ENCODE measurements at regions not wholly inside any gene's neighbourhood (a gene's known extent, or its start where the extent isn't known, plus 50 kb on each side); places are given as distances from the start of the nearest gene placed in this dataset.

DNA sequence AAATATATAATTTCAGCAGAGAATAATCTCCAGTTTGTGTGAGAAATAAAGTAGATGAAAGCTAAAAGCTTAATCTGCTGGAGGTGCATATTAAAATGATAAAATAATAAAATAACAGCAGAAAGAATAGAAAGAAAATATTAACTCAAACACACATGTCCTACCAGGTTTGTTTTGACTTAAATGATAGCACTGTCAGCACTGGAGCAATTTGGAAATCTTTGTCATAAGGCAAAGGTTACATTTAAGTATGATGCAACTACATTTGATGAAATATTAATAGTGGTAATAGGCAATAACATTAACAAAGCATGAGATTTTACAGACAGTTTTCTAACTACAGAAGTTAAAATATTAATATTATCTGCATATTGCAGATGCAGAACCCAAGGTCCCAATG lies 2380.1 kb downstream of the PCDH9 start:
- Histone ChIP-seq H3K9me3 (ENCODE audit: insufficient read depth, low read depth, low read length) (no peaks in the 10 kb centered on the region), H3K4me1 (ENCODE audit: insufficient read depth, low read length) (no peaks in the 10 kb centered on the region), H3K4me3 (ENCODE audit: low read length) (no peak overlapping the region), H3K27ac (ENCODE audit: low read length) (no peak overlapping the region), H3K9ac (ENCODE audit: low read depth, low read length) (no peak overlapping the region), H3K27me3 (ENCODE audit: insufficient read depth, low read length) (no peaks in the 10 kb centered on the region), H3K36me3 (ENCODE audit: insufficient read depth, low read depth, low read length) (no peaks in the 10 kb centered on the region)

DNA sequence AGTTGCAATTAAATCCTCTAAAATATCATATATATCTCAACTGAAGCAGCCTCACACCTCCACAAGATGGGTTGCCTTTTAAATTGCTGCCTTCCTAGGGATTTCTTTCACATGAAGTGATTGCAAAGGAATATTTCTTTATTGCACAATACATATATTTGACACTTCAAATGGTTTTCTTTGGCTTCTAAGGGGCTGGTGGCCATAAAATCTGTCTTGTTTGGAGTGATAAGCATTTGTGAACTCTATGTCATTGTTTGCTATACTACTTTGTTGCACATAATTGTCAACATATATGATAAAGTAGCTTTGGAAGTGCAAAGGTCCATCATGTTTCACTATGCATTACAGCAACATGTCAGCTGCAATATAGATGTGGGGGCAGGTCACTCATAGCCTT lies 2380.9 kb downstream of the PCDH9 start:
- Histone ChIP-seq H3K27me3 (ENCODE audit: insufficient read depth, low read length) (no peaks in the 10 kb centered on the region), H3K9ac (ENCODE audit: low read depth, low read length) (no peak overlapping the region), H3K4me1 (ENCODE audit: insufficient read depth, low read length) (no peaks in the 10 kb centered on the region), H3K4me3 (ENCODE audit: low read length) (no peak overlapping the region), H3K27ac (ENCODE audit: low read length) (no peak overlapping the region), H3K36me3 (ENCODE audit: insufficient read depth, low read depth, low read length) (no peaks in the 10 kb centered on the region), H3K9me3 (ENCODE audit: insufficient read depth, low read depth, low read length) (no peaks in the 10 kb centered on the region)

DNA sequence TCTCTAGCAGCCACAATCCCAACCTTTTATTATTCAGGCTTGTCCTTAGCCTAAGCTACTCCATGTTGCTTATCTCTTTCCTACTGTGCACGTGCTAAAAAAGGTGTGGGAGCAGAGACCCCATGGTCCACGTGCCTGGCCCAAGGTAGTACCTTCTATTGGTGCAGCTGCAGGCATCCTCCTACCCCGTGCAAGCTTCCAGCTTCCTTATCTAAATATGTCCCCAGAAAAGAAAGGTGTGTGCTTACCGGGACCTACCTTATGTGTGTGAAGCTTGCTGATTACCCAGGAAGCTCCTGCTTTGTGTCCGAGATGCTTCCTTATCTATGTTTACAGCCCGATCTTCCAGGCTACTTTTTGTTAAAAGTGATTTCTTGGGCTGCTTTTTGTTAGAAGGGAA lies 2382.4 kb downstream of the PCDH9 start:
- Histone ChIP-seq H3K36me3 (ENCODE audit: insufficient read depth, low read depth, low read length) (no peaks in the 10 kb centered on the region), H3K4me1 (ENCODE audit: insufficient read depth, low read length) (no peaks in the 10 kb centered on the region), H3K4me3 (ENCODE audit: low read length) (no peak overlapping the region), H3K27ac (ENCODE audit: low read length) (no peak overlapping the region), H3K27me3 (ENCODE audit: insufficient read depth, low read length) (no peaks in the 10 kb centered on the region), H3K9ac (ENCODE audit: low read depth, low read length) (no peak overlapping the region), H3K9me3 (ENCODE audit: insufficient read depth, low read depth, low read length) (no peaks in the 10 kb centered on the region)

DNA sequence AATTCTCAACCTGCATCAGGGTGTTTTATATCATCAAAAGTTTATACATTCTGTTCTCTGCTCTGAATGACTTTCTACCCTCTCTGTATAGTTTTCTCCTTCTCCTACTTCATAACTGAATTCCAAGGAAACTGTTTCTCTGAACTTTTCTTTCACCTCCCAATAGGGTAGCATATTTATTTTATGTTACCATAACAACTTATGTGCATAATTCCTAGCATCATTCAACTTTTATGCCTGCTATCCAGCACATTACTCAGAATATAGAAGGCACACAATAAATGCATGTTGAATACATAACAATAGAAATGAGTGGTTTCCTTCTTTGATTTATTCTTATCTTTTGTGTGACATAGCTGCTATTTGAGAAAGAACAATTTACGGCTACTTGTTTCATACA lies 2385.0 kb downstream of the PCDH9 start:
- Histone ChIP-seq H3K27ac (ENCODE audit: low read length) (no peak overlapping the region), H3K4me3 (ENCODE audit: low read length) (no peak overlapping the region), H3K36me3 (ENCODE audit: insufficient read depth, low read depth, low read length) (no peaks in the 10 kb centered on the region), H3K4me1 (ENCODE audit: insufficient read depth, low read length) (no peaks in the 10 kb centered on the region), H3K9ac (ENCODE audit: low read depth, low read length) (no peak overlapping the region), H3K27me3 (ENCODE audit: insufficient read depth, low read length) (no peaks in the 10 kb centered on the region), H3K9me3 (ENCODE audit: insufficient read depth, low read depth, low read length) (no peaks in the 10 kb centered on the region)

DNA sequence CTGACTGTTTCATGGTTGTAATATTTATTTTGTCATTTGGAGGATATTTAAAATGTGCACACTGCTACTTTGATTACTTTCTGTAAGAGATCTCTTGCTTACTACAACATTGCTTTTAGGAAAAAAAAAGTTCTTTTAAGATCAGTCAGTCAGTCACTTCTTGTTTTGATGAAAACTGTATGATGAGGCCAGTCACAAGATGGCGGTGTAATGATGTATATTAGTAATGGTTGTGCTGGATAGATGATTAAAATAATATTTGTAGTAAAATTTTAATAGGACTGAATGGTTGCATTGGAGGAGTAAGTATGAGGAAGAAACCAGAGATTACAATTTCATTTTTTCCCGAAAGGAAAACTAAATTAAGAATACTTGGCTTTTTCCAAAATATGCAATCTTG lies 2411.1 kb downstream of the PCDH9 start:
- no peaks in the 10 kb centered on the region for H3K36me3 ChIP-seq (ENCODE audit: insufficient read depth, low read depth, low read length)

DNA sequence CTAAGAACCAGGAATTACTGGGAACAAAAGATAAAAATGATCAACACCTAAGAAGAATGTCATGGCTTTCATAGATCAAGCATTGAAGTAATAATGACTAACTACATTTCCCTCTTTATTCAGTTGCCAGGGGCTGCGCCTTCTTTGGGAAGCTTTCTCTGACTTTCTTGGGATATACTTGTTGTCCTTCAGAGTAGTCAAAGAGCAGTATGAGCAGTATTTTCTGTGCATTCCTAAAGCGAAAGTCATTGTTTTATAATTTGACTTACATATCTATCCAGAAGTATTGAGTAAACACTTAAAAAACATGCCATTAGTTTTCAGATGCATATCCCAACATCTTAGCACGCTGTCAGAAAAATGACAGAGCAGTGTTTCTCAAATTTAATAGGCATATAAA lies 2412.4 kb downstream of the PCDH9 start:
- H3K27ac ChIP-seq (ENCODE audit: low read length), result no peak overlapping the region
- H3K4me3 ChIP-seq (ENCODE audit: low read length), result no peak overlapping the region
- no peaks in the 10 kb centered on the region for H3K4me1 ChIP-seq (ENCODE audit: insufficient read depth, low read length)
- H3K27me3 ChIP-seq (ENCODE audit: insufficient read depth, low read length), result no peaks in the 10 kb centered on the region
- no peaks in the 10 kb centered on the region for H3K9me3 ChIP-seq (ENCODE audit: insufficient read depth, low read depth, low read length)
- no peak overlapping the region for H3K9ac ChIP-seq (ENCODE audit: low read depth, low read length)
- H3K36me3 ChIP-seq (ENCODE audit: insufficient read depth, low read depth, low read length), result no peaks in the 10 kb centered on the region

More for the DNA sequence above, 2411.1 kb downstream of the PCDH9 start:
- Histone ChIP-seq H3K4me3 (ENCODE audit: low read length) (no peak overlapping the region), H3K27me3 (ENCODE audit: insufficient read depth, low read length) (no peaks in the 10 kb centered on the region), H3K9ac (ENCODE audit: low read depth, low read length) (no peak overlapping the region), H3K27ac (ENCODE audit: low read length) (no peak overlapping the region), H3K4me1 (ENCODE audit: insufficient read depth, low read length) (no peaks in the 10 kb centered on the region), H3K9me3 (ENCODE audit: insufficient read depth, low read depth, low read length) (no peaks in the 10 kb centered on the region)

DNA sequence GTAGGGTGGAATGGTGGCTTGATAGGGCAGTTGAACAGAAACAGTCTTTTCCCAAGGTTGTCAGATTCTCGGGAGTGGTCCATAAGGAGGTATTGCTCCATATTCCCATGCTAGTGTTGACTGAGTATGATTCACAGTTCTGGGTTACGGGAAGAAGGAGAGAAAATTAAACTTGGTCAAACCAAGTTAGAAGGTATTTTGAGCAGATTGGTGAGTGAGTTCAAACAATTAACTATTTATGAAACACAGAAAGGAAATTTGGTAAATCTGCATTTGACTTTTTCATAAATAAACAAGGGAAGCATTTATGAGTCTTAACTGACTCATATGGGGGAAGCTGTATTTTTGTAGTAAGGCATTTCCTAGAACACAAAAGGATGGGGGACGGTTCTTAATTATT lies 2419.4 kb downstream of the PCDH9 start:
- Histone ChIP-seq H3K9ac (ENCODE audit: low read depth, low read length) (no peak overlapping the region), H3K27me3 (ENCODE audit: insufficient read depth, low read length) (no peaks in the 10 kb centered on the region), H3K27ac (ENCODE audit: low read length) (no peak overlapping the region), H3K36me3 (ENCODE audit: insufficient read depth, low read depth, low read length) (no peaks in the 10 kb centered on the region), H3K9me3 (ENCODE audit: insufficient read depth, low read depth, low read length) (peaks cover 12% of the 10 kb centered on the region; the same call in 1 of the 2 replicates), H3K4me1 (ENCODE audit: insufficient read depth, low read length) (no peaks in the 10 kb centered on the region), H3K4me3 (ENCODE audit: low read length) (no peak overlapping the region)

DNA sequence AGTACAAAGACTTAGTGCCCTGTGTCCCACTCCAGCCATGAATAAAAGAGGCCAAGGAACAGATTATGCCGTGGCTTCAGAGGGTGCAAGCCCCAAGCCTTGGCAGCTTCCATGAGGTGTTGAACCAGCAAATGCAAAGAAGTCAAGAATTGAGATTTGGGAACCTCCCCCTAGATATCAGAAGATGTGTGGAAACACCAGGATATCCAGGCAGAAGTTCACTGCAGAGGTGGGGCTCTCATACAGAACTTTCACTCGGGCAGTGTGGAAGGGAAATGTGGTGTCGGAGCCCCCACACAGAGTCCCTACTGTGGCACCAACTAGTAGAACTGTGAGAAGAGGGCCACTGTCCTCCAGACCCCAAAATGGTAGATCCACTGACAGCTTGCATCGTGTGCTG lies 2421.4 kb downstream of the PCDH9 start:
- Histone ChIP-seq H3K4me3 (ENCODE audit: low read length) (no peak overlapping the region), H3K9ac (ENCODE audit: low read depth, low read length) (no peak overlapping the region), H3K4me1 (ENCODE audit: insufficient read depth, low read length) (no peaks in the 10 kb centered on the region)

DNA sequence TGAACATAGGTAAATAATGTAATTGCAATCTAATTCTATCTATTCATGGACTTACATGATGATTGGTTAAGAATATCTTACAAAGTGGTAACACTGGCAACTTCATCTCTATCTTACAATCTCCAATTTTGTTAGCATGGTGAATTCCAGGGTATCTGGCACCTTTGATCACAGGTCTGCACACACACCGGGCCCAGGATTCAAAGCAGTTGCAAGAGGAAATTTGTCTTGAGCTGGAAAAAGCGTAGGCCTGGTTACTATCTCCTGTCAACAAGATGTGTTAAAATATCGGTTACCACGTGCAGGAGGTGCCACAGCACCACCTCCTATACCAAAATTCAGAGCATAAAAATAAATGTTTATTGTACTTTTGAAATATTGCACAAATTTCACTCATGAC lies 2428.4 kb downstream of the PCDH9 start:
- Histone ChIP-seq H3K4me1 (ENCODE audit: insufficient read depth, low read length) (no peaks in the 10 kb centered on the region), H3K4me3 (ENCODE audit: low read length) (no peak overlapping the region), H3K27me3 (ENCODE audit: insufficient read depth, low read length) (no peaks in the 10 kb centered on the region), H3K9me3 (ENCODE audit: insufficient read depth, low read depth, low read length) (no peaks in the 10 kb centered on the region), H3K9ac (ENCODE audit: low read depth, low read length) (no peak overlapping the region), H3K36me3 (ENCODE audit: insufficient read depth, low read depth, low read length) (no peaks in the 10 kb centered on the region), H3K27ac (ENCODE audit: low read length) (no peak overlapping the region)

More for the DNA sequence above, 2421.4 kb downstream of the PCDH9 start:
- Histone ChIP-seq H3K36me3 (ENCODE audit: insufficient read depth, low read depth, low read length) (no peaks in the 10 kb centered on the region), H3K9me3 (ENCODE audit: insufficient read depth, low read depth, low read length) (peaks cover 12% of the 10 kb centered on the region; the same call in 1 of the 2 replicates), H3K27me3 (ENCODE audit: insufficient read depth, low read length) (no peaks in the 10 kb centered on the region), H3K27ac (ENCODE audit: low read length) (no peak overlapping the region)

DNA sequence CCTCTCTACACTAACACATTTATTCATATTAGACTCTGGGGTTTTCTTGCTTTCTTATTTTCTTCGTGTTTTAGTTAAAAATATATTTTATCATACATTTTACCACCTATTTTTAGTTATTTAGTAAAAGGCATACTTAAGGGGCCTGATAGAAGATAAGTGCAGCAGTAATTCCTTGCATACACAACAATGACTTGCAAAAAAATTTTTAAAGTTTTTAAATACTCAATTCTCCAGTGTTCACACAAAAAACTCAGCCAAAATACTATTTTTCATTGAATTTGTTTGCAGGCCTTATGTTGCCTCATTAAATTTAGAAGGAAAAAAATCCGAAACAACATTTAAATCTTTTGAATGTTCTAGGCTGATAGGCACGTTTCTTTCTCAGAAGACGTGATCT lies 2431.7 kb downstream of the PCDH9 start:
- H3K4me3 ChIP-seq (ENCODE audit: low read length), result no peak overlapping the region

DNA sequence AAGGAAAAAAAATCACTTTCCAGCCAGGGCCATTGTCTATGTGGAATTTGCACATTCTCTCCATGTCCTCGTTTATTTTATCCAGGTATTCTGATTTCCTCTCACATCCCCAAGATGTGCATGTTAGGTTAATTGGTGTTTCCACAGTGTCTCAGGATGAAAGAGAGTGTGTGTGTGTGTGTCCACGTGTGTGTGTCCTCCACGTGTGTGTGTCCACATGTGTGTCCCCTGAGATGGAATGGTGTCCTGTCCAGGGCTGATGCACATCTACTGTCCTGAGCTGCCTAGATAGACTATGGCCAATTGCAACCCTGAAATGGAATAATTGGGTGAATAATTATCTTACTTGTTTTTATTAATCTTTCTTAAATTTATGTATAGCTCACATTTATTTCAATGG lies 2436.5 kb downstream of the PCDH9 start:
- Histone ChIP-seq H3K36me3 (ENCODE audit: insufficient read depth, low read depth, low read length) (no peaks in the 10 kb centered on the region), H3K4me1 (ENCODE audit: insufficient read depth, low read length) (no peaks in the 10 kb centered on the region), H3K27me3 (ENCODE audit: insufficient read depth, low read length) (no peaks in the 10 kb centered on the region), H3K9ac (ENCODE audit: low read depth, low read length) (no peak overlapping the region), H3K4me3 (ENCODE audit: low read length) (no peak overlapping the region), H3K27ac (ENCODE audit: low read length) (no peak overlapping the region), H3K9me3 (ENCODE audit: insufficient read depth, low read depth, low read length) (no peaks in the 10 kb centered on the region)

More for the DNA sequence above, 2431.7 kb downstream of the PCDH9 start:
- Histone ChIP-seq H3K4me1 (ENCODE audit: insufficient read depth, low read length) (no peaks in the 10 kb centered on the region), H3K9me3 (ENCODE audit: insufficient read depth, low read depth, low read length) (no peaks in the 10 kb centered on the region), H3K27me3 (ENCODE audit: insufficient read depth, low read length) (no peaks in the 10 kb centered on the region), H3K9ac (ENCODE audit: low read depth, low read length) (no peak overlapping the region), H3K36me3 (ENCODE audit: insufficient read depth, low read depth, low read length) (no peaks in the 10 kb centered on the region), H3K27ac (ENCODE audit: low read length) (no peak overlapping the region)

DNA sequence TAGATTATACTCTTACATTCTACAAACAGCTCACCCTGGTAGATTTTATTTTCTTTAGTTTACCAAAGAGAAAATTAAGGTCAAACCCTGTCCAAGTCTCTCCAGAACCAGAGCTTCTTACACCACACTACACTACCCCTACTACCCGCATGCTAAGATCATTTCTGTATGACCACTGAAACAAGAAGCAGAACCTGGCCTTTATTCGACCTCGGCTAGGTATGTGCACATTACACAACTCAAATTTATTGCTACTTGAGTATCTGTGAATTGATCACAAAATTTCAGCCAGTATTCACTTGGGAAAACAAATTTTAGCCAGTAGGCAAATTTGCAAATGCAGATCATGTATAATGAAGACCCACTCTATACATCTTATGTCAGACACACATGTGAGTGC lies 2437.0 kb downstream of the PCDH9 start:
- no peak overlapping the region for H3K4me3 ChIP-seq (ENCODE audit: low read length)
- H3K9ac ChIP-seq (ENCODE audit: low read depth, low read length), result no peak overlapping the region
- no peaks in the 10 kb centered on the region for H3K27me3 ChIP-seq (ENCODE audit: insufficient read depth, low read length)
- no peak overlapping the region for H3K27ac ChIP-seq (ENCODE audit: low read length)
- H3K9me3 ChIP-seq (ENCODE audit: insufficient read depth, low read depth, low read length), result no peaks in the 10 kb centered on the region
- no peaks in the 10 kb centered on the region for H3K36me3 ChIP-seq (ENCODE audit: insufficient read depth, low read depth, low read length)
- no peaks in the 10 kb centered on the region for H3K4me1 ChIP-seq (ENCODE audit: insufficient read depth, low read length)

DNA sequence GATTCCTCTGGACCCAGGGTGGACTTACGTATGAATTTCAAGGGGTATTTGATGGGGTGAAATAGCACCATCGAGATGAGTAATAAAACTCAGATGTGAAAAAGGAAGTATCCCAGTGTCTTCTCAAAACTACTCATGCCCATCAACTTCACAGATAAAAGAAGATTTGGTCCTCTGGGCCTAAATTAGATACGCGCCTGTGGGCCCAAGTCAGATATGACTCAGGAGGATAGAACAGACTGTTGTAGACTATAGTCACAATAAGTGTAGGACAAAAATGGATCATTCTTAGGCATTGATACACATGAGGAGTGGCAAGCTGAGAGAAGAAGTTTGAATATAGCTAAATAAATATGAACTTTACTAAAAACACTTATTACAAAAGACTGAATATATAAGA lies 2438.8 kb downstream of the PCDH9 start:
- H3K27me3 ChIP-seq (ENCODE audit: insufficient read depth, low read length), result no peaks in the 10 kb centered on the region
- no peak overlapping the region for H3K9ac ChIP-seq (ENCODE audit: low read depth, low read length)
- no peak overlapping the region for H3K4me3 ChIP-seq (ENCODE audit: low read length)
- no peaks in the 10 kb centered on the region for H3K4me1 ChIP-seq (ENCODE audit: insufficient read depth, low read length)
- H3K9me3 ChIP-seq (ENCODE audit: insufficient read depth, low read depth, low read length), result no peaks in the 10 kb centered on the region
- no peaks in the 10 kb centered on the region for H3K36me3 ChIP-seq (ENCODE audit: insufficient read depth, low read depth, low read length)
- no peak overlapping the region for H3K27ac ChIP-seq (ENCODE audit: low read length)
